Activated naive CD4-positive, alpha-beta T cell treated with anti-CD3 and anti-CD28 coated beads, Interleukin-2, amount 50 U/mL, for 24 hours (primary cell): ENCODE measurements at regions not wholly inside any gene's neighbourhood (a gene's known extent, or its start where the extent isn't known, plus 50 kb on each side); places are given as distances from the start of the nearest gene placed in this dataset.
"Not testable (repeated sequence)": the region's sequence is repeated elsewhere in the genome, so short reads cannot be mapped to it uniquely, and the experiment has no call there.

Experiments used
- H3K27ac Mint-ChIP-seq: one replicate; pipeline ENCODE4 v1.8.0; 2021; ENCODE audit warnings: mild to moderate bottlenecking, mixed read lengths
- H3K27me3 Mint-ChIP-seq: one replicate; pipeline ENCODE4 v1.8.0; 2021; ENCODE audit warnings: mixed read lengths
- H3K36me3 Mint-ChIP-seq: one replicate; pipeline ENCODE4 v1.8.0; 2021; ENCODE audit warnings: mixed read lengths
- H3K4me1 Mint-ChIP-seq: one replicate; pipeline ENCODE4 v1.8.0; 2021; ENCODE audit warnings: mixed read lengths
- H3K4me3 Mint-ChIP-seq: one replicate; pipeline ENCODE4 v1.8.0; 2021; ENCODE audit warnings: mild to moderate bottlenecking, mixed read lengths
- H3K9me3 Mint-ChIP-seq: one replicate; pipeline ENCODE4 v1.8.0; 2021; ENCODE audit warnings: mixed read lengths

DNA sequence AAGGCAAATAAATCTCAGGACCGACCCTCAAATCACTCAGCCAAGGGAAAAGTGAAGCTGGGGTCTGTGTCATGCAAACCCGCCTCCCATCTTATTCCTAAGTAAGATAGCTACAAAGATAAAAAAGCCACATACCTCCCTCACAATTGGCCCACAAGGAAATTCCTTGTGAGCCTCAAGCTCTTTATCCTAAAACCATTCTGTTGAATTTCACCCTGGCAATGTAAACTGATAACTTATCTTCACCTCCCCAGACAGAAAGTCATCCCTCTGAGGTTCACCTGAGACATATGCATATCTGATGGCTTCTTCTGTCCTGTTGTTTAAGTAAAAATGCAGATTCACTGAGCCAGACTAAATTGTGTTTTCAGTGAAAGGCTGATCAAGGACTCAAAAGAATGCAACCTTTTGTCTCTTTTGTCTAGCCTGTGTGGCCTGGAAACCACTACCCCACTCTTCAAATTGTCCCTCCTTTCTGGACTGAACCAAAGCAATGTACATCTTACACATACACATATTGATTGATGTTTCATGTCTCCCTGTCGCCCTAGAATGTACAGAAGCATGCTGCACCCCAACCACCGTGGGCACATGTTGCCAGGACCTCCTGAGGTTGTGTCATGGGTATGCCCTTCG lies 91.3 kb downstream of the MFAP3L start:
- Mint-ChIP-seq H3K4me3 (no peak overlapping the region), H3K9me3 (peaks cover 4% of the 10 kb centered on the region), H3K27me3 (no peaks in the 10 kb centered on the region), H3K36me3 (no peaks in the 10 kb centered on the region), H3K27ac (no peak overlapping the region), H3K4me1 (no peaks in the 10 kb centered on the region)

DNA sequence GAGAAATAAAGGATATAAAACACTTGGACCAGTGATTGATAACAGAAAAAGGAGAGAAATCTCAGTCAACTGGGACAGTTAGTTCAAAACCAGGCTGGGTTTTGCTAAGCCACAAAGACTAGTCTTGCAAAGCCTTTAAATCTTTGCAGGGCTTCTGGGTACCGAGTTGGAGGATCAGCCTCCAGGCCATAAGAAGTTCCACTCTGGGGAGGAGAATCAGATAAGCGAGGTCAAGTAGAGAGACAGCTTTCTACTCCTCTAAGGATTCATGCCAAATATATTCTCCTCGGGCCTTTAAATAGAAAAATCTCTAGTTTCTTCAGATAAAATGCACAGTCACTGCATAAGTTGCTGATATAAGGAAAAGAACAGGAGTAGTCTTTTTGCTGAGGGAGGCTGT lies 92.7 kb downstream of the MFAP3L start:
- no peaks in the 10 kb centered on the region for H3K4me1 Mint-ChIP-seq
- H3K27me3 Mint-ChIP-seq, result no peaks in the 10 kb centered on the region
- no peak overlapping the region for H3K27ac Mint-ChIP-seq
- H3K4me3 Mint-ChIP-seq, result no peak overlapping the region
- no peaks in the 10 kb centered on the region for H3K36me3 Mint-ChIP-seq
- H3K9me3 Mint-ChIP-seq, result peaks cover 4% of the 10 kb centered on the region

GRCh38 chr4:169931964-169932363 lies 94.2 kb downstream of the MFAP3L start:
- Mint-ChIP-seq H3K27me3 (no peaks in the 10 kb centered on the region), H3K36me3 (no peaks in the 10 kb centered on the region), H3K4me3 (no peak overlapping the region), H3K27ac (no peak overlapping the region), H3K9me3 (peaks cover 4% of the 10 kb centered on the region), H3K4me1 (no peaks in the 10 kb centered on the region)

GRCh38 chr4:169930755-169931154 lies 95.4 kb downstream of the MFAP3L start:
- not testable (repeated sequence) for H3K4me3 Mint-ChIP-seq, H3K9me3 Mint-ChIP-seq, H3K27me3 Mint-ChIP-seq, H3K36me3 Mint-ChIP-seq, H3K27ac Mint-ChIP-seq, H3K4me1 Mint-ChIP-seq

GRCh38 chr4:169927280-169927679 lies 98.9 kb downstream of the MFAP3L start:
- H3K27me3 Mint-ChIP-seq, result peaks cover 2% of the 10 kb centered on the region
- no peaks in the 10 kb centered on the region for H3K4me1 Mint-ChIP-seq
- no peak overlapping the region for H3K4me3 Mint-ChIP-seq
- H3K27ac Mint-ChIP-seq, result no peak overlapping the region
- peaks cover 4% of the 10 kb centered on the region for H3K9me3 Mint-ChIP-seq
- H3K36me3 Mint-ChIP-seq, result no peaks in the 10 kb centered on the region

DNA sequence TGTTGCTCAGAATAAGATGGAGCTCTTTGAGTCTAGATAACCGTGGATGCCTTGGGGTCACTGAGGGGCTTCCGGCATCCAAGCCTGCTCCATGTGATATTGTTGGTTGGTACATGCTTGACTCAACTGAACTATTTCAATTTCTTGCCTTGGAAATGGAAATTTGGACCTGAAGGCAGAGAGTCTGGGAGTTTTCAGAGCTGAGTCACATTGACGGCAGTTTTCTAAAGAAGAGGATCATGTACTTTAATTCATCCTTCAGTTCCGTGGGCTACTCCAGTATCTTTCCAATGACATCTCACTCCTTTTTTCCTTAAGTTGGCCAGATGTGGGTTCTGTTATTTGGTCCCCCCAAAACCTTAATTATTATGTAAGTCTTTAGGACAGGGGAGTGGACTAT lies 100.5 kb downstream of the MFAP3L start:
- H3K4me1 Mint-ChIP-seq, result no peaks in the 10 kb centered on the region

DNA sequence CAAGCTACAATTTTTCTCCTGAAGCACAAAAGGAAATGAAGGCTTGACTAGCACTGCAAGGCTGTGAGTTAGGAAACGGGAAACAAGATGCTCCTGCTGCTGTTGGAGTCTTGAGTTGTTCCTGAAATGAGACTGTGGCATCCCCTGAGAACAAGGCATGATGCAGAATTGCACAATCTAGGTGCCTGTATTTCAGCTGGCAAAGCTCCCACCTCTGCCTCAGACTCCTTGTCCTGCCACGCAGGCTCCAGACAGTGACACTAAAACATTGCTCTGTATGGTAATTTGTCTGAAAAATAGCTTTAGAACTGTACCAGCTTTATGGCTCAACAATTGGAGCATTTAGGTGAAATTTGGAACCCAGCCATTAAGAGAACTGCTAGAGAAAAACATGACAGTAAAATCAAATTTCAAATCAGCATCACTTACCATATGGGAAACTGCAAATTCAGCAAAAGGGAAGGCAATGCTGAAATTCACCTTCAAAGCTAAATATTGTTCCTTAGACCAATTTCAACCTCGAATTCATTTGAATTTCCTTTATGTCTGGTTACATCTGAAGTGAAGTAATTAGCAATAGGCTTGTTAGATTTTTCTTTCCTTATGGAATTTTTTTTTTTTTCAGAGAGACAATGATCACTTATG lies 103.4 kb downstream of the MFAP3L start:
- no peak overlapping the region for H3K27ac Mint-ChIP-seq
- H3K27me3 Mint-ChIP-seq, result peaks cover 2% of the 10 kb centered on the region
- H3K4me3 Mint-ChIP-seq, result no peak overlapping the region
- H3K9me3 Mint-ChIP-seq, result no peaks in the 10 kb centered on the region
- no peaks in the 10 kb centered on the region for H3K36me3 Mint-ChIP-seq
- H3K4me1 Mint-ChIP-seq, result no peaks in the 10 kb centered on the region

More for the DNA sequence above, 100.5 kb downstream of the MFAP3L start:
- H3K36me3 Mint-ChIP-seq, result no peaks in the 10 kb centered on the region
- H3K27me3 Mint-ChIP-seq, result peaks cover 2% of the 10 kb centered on the region
- no peak overlapping the region for H3K27ac Mint-ChIP-seq
- H3K9me3 Mint-ChIP-seq, result peaks cover 2% of the 10 kb centered on the region
- H3K4me3 Mint-ChIP-seq, result no peak overlapping the region

DNA sequence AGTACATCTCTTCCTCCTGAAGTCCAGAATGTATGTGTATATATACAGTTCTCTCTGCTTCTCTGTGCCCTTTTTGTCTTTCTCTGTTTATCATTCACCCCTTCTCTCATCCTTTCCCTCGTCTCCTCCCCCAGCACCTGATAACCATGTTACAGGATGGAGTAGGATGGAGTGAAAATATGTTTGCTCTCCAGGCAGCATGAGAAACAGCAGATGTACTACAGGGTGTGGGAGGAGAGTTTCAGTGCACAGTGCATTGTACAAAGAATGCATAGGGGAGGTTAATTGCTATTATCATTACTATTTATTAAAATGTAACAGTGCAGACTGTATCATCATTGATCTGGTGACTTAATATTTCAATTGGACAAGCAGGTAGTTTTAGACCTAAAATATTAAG lies 104.5 kb downstream of the MFAP3L start:
- Mint-ChIP-seq H3K9me3 (peaks cover 6% of the 10 kb centered on the region), H3K4me1 (no peaks in the 10 kb centered on the region), H3K4me3 (no peak overlapping the region), H3K27me3 (peaks cover 2% of the 10 kb centered on the region), H3K27ac (no peak overlapping the region), H3K36me3 (no peaks in the 10 kb centered on the region)

DNA sequence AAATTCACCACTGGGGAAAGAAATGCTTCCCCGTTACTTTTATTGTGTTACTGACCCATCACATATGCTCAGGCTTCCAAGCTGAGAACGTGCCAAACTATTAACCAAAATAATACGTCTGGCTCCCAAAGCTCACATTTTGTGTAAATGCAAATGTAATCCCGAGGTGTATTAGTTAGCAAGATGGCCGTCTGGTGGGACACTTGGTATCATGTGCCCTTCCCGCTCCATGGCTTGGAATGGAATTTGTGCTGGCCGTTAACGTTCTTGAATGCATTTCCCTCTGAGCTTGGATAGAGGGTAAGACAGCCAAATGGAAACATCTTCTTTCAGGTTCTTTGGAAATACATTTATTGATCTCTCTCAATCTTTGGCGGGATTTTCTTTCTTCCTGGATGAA lies 105.0 kb downstream of the MFAP3L start:
- Mint-ChIP-seq H3K4me3 (no peak overlapping the region), H3K9me3 (peaks cover 6% of the 10 kb centered on the region), H3K4me1 (no peaks in the 10 kb centered on the region), H3K27ac (no peak overlapping the region), H3K36me3 (no peaks in the 10 kb centered on the region), H3K27me3 (peaks cover 2% of the 10 kb centered on the region)

DNA sequence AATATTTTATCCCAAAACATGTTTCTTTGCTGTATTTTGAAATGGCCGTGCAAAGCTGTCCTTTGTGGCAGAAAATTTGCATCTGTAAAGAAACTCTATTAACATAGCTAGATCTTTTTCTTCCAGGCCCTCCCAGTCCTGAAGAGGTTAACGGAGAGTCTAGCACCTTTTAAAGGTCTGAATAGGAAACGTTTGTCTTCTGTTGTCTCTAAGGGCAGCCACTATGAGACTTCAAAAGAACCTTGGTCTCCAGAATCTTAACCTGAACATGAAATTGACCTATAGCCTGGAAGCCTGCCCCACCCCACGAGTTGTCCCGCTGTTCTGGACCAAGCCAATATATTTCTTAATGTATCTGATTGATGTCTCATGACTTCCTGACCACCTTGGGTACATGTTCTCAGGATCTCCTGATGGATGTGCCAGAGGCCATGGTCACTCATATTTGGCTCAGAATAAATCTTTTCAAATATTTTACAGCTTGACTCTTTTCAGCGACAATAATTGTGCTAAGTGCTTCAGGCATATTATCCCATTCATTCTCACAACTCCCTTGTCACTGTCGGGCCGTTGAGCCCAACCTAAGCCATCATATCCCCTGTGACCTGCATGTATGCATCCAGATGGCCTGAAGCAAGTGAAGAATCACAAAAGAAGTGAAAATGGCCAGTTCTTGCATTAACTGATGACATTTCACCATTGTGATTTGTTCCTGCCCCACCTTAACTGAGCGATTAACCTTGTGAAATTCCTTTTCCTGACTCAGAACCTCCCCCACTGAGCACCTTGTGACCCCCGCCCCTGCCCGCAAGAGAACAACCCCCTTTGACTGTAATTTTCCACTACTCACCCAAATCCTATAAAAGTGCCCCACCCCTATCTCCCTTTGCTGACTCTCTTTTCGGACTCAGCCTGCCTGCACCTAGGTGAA lies 106.7 kb downstream of the MFAP3L start:
- H3K27ac Mint-ChIP-seq, H3K9me3 Mint-ChIP-seq: not testable (repeated sequence)

GRCh38 chr4:169915545-169915944 lies 110.7 kb downstream of the MFAP3L start:
- Mint-ChIP-seq H3K27me3 (no peaks in the 10 kb centered on the region), H3K9me3 (peaks cover 6% of the 10 kb centered on the region), H3K4me3 (no peak overlapping the region), H3K4me1 (no peaks in the 10 kb centered on the region), H3K36me3 (no peaks in the 10 kb centered on the region), H3K27ac (no peak overlapping the region)

More for the DNA sequence above, 106.7 kb downstream of the MFAP3L start:
- H3K4me3 Mint-ChIP-seq, H3K27me3 Mint-ChIP-seq, H3K36me3 Mint-ChIP-seq, H3K4me1 Mint-ChIP-seq: not testable (repeated sequence)

- H3K27me3 Mint-ChIP-seq, result no peaks in the 10 kb centered on the region
- no peaks in the 10 kb centered on the region for H3K4me1 Mint-ChIP-seq
- no peak overlapping the region for H3K4me3 Mint-ChIP-seq
Observed at GRCh38 chr4:169914866-169915265, 111.3 kb downstream of the MFAP3L start.

DNA sequence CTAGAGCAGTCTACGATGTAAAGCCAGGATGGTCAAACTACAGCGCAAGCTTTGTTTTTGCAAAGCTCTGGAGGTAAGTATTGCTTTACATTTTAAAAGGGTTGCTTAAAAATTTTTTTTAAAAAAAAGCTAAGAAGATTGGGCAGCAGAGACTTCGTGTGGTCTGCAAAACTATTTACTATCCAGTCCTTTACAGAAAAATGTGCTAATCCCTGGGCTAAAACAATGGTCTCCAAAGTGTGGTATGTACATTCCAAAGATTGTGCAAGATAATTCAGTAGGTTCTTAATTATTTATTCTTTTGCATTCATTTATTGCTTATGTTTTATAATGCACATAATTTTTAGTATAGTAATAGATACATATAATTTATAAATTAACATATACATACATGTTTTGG lies 113.2 kb downstream of the MFAP3L start:
- Mint-ChIP-seq H3K4me3 (no peak overlapping the region), H3K36me3 (no peaks in the 10 kb centered on the region), H3K27me3 (no peaks in the 10 kb centered on the region), H3K9me3 (peaks cover 6% of the 10 kb centered on the region), H3K27ac (no peak overlapping the region), H3K4me1 (no peaks in the 10 kb centered on the region)

More at GRCh38 chr4:169914866-169915265, 111.3 kb downstream of the MFAP3L start:
- H3K36me3 Mint-ChIP-seq, result no peaks in the 10 kb centered on the region
- no peak overlapping the region for H3K27ac Mint-ChIP-seq
- H3K9me3 Mint-ChIP-seq, result peaks cover 6% of the 10 kb centered on the region

DNA sequence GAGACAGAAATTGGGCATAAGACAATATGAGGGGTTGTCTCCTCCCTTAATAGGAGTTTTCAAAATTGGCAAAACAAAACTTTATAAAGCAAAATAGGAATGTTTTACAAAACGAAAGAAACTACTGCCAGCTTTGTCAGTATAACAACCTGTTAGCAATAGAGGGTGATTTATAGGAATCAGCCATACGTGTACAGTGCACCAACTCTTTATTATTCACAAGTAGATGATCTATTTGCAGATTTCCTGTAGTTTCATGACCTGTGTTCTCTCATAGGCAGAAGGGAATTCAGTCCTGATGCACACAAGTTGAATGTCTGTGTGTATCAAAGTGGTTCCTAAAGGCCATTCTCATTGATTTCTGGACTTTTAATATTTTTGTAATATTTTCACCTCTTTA lies 116.3 kb downstream of the MFAP3L start:
- no peak overlapping the region for H3K27ac Mint-ChIP-seq
- no peaks in the 10 kb centered on the region for H3K9me3 Mint-ChIP-seq
- no peaks in the 10 kb centered on the region for H3K4me1 Mint-ChIP-seq
- H3K4me3 Mint-ChIP-seq, result no peak overlapping the region
- H3K36me3 Mint-ChIP-seq, result no peaks in the 10 kb centered on the region
- H3K27me3 Mint-ChIP-seq, result no peaks in the 10 kb centered on the region

- H3K27me3 Mint-ChIP-seq, result no peaks in the 10 kb centered on the region
- no peak overlapping the region for H3K27ac Mint-ChIP-seq
- H3K4me3 Mint-ChIP-seq, result no peak overlapping the region
- H3K4me1 Mint-ChIP-seq, result no peaks in the 10 kb centered on the region
- H3K9me3 Mint-ChIP-seq, result no peaks in the 10 kb centered on the region
- H3K36me3 Mint-ChIP-seq, result no peaks in the 10 kb centered on the region
Observed at GRCh38 chr4:169909479-169909878, 116.7 kb downstream of the MFAP3L start.

GRCh38 chr4:169907705-169908104 lies 118.5 kb downstream of the MFAP3L start:
- Mint-ChIP-seq H3K36me3 (no peaks in the 10 kb centered on the region), H3K27me3 (peaks cover 3% of the 10 kb centered on the region), H3K4me3 (no peak overlapping the region), H3K27ac (no peak overlapping the region), H3K4me1 (no peaks in the 10 kb centered on the region), H3K9me3 (no peaks in the 10 kb centered on the region)
